Epidermal melanocyte (primary cell): ENCODE measurements at regions not wholly inside any gene's neighbourhood (a gene's known extent, or its start where the extent isn't known, plus 50 kb on each side); places are given as distances from the start of the nearest gene placed in this dataset.
"Not testable (repeated sequence)": the region's sequence is repeated elsewhere in the genome, so short reads cannot be mapped to it uniquely, and the experiment has no call there.

ENCODE experiments used
- DNase-seq: peaks from one replicate; pipeline ENCODE4 v3.0.0; 2011; ENCODE audit warnings: low spot score; ENCODE audit not compliant: insufficient read length

DNA sequence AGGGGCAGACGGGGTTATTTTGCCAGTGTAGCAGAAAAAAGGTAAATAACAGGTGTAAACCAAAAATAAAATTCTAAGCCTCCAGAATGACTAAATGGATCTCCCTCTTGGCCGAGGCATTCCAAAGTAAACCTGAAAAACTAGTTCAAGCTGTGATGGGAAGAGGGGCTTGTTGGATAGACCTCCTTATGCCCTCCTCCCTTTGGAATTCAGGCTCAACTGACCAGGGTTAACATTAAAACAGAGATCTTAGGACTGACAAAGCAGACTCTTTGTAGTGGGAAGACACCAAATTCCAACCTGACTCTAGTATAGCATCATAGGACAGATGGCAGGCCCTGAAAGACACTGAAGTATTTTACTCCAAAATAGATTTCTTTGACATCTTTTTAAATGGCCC is 113.8 kb upstream of the ITGB1 start:
- no peak for DNase-seq

- no peak for DNase-seq
These were observed 112.1 kb upstream of the ITGB1 start for GRCh38 chr10:33070101-33070500.

DNA sequence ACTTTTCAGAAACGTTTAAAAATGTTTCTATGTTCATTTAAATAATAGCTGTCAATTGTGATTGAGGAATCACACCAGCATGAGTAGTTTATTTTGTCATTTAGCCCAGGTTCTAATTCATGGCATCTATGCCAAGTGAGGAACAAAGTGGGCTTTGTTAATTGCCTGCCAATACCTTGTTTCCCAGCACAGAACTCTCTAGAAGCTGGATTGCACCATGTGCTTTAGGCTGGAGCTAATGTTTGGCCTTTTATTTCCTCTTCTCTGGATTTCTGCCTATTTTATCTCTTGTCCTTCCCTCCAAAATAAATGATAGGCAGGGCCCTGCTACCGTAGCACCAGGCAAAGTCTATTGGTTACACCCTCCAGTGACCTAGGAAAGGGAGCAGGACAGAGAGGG is 109.9 kb upstream of the ITGB1 start:
- DNase-seq = no peak

DNA sequence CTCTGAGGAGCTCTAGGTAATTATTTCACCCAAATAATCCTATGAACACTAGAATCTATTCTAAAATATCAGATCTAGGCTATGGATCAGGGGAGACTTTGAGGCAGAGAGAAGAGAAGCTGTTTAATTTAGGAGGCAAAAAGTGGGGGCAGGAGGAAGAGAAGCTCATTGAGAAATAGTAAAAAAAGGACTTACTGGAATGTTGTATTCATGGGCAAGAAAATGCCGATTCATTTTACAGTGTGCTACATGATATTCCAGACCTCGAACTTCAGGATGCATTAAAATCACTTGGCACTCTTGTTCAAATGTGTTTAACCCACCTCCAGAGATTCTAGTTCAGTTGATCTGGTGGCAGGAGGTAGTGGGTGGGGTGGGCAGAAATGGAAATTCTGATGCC is 109.5 kb upstream of the ITGB1 start:
- no peak for DNase-seq

DNA sequence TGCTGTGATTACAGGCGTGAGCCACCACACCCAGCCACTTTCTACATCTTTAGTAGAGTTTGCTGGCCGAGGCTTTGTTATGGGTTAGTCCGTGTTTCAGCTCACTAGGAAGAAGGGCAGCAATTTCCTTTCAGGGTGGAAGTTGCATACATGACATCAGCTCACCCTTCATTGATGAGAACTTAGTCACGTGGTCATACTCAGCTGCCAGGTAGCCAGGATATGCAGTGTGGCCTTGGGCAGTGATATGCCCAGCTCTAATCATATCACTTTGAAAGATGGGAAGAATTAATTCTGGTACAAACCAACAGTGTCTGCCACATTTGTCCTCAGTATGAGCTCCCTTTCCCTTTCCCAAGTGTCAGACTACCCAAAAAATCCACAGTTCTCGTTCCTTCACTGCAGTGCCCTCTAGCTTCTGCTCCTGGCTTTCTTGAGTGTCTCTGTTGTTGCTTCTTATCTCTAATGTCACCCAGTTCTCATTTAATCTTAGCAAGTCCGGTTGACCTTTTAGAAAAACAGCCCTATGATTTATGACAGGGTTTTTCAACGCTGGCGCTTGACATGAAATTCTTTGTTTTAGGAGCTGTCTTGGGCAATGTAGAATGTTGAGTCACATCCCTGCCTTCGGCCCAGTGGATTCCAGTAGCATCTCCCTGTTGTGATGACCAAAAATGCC is 108.7 kb upstream of the ITGB1 start:
- no peak for DNase-seq

DNA sequence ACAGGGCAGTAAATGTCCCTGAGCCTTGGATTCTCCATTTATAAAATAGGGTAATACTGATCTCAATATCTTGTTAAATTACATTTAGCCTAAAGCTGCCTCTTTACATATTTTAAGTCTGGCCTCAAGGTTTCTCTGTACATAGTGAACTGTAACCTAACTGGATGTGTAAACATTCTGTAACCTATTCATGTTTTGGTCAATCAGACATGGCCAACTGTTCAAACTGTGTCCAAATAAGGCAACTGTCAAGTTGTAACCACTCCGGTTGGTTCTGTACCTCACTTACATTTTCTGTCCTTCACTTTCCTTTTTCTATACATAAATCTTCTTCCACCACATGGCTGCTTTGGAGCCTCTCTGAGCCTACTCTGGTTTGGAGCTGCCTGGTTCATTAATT is 107.1 kb upstream of the ITGB1 start:
- no peak for DNase-seq

DNA sequence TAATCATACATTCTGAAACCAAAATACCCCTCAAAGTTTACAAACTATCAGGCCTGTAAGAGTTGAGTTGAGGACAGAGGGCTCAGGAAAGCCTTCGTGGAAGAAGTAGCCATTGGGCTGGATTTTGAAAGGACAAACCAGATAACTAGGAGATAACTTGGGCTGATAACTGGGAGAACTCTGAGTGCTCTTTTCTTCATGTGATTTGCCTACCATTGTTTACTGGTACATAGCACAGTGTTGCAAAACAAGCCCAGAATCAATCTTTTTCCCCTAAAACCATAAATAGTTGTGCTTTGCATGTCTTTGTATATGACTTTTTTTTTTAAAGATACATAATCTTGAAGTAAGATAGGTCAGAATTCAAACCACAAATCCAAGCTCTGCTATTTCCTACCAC is 106.7 kb upstream of the ITGB1 start:
- DNase-seq = no peak

GRCh38 chr10:33057620-33058019 is 99.6 kb upstream of the ITGB1 start:
- DNase-seq = no peak

DNA sequence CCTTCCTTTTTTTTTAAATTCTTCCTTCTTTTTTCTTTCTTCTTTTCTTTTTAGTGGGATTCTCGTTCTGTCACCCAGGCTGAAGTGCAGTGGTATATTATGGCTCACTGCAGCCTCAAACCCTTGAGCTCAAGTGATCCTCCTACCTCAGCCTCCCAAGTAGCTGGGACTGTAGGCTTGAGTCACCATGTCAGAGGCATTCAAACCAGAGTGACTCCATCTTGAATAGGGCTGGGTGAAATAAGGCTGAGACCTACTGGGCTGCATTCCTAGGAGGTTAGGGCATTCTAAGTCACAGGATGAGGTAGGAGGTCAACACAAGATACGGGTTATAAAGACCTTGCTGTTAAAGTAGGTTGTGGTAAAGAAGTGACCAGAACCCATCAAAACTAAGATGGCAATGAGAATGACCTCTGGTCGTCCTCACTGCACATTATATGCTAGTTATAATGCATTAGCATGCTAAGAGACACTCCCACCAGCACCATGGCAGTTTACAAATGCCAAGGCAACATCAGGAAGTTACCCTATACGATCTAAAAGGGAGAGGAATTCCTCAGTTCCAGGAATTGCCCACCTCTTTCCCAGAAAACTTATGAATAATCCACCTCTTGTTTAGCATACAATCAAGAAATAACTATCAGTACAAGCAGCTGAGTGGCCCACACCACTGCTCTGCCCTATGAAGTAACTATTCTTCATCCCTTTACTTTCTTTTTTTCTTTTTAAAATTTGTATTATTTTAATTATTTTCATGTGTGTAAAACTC is 99.0 kb upstream of the ITGB1 start:
- no peak for DNase-seq

- no peak for DNase-seq
These were observed 97.6 kb upstream of the ITGB1 start for GRCh38 chr10:33055625-33056024.

- DNase-seq = no peak
These were observed 95.1 kb upstream of the ITGB1 start for GRCh38 chr10:33052915-33053810.

- no peak for DNase-seq
These were observed 94.3 kb upstream of the ITGB1 start for GRCh38 chr10:33052263-33052875.

- DNase-seq = not testable (repeated sequence)
These were observed 92.2 kb upstream of the ITGB1 start for GRCh38 chr10:33049963-33050920.

GRCh38 chr10:33048223-33048622 is 90.2 kb upstream of the ITGB1 start:
- no peak for DNase-seq

DNA sequence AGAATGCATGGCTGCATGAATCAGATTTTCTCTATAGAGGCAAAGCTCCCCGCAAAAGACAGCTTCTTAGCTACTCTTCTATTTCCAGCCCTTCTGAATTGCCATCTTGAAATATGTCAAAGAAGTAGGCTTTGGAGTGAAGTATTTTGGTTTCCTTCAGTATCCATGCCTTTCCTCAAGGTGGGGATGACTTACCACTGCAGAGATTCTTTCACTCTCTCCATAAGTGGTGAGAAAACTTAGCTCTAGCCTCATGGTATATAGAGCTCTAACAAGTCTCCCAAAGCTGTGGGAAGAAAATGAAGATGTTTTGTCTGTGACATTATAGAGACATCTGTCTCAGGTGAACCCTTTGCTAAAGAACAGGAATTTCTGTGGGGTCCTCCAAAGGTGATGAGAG is 89.6 kb upstream of the ITGB1 start:
- DNase-seq = no peak

- DNase-seq = no peak
These were observed 88.8 kb upstream of the ITGB1 start for GRCh38 chr10:33046792-33047191.

GRCh38 chr10:33045421-33045820 is 87.4 kb upstream of the ITGB1 start:
- DNase-seq = no peak

DNA sequence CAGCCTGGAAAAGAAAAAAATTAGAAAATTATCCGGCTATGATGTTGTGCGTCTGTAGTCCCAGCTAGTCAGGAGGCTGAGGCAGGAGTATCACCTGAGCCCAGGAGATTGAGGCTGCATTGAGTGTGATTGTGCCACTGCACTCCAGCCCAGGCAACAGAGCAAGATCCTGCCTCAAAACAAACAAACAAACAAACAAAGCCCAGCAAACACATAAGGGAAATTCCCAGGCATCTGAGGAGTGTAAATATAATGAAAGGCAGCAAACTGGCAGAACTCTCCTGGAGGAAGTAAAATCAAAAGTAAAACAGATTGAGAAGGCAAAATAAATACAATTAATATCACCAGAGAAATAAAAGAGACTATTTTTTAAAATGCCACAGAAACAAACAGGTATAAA is 84.5 kb upstream of the ITGB1 start:
- DNase-seq = no peak

- DNase-seq = no peak
These were observed 83.9 kb upstream of the ITGB1 start for GRCh38 chr10:33041783-33042437.

GRCh38 chr10:33040436-33040835 is 82.4 kb upstream of the ITGB1 start:
- no peak for DNase-seq
